ENCODE measurements at regions not wholly inside any gene's neighbourhood (a gene's known extent, or its start where the extent isn't known, plus 50 kb on each side); places are given as distances from the start of the nearest gene placed in this dataset.

DNA sequence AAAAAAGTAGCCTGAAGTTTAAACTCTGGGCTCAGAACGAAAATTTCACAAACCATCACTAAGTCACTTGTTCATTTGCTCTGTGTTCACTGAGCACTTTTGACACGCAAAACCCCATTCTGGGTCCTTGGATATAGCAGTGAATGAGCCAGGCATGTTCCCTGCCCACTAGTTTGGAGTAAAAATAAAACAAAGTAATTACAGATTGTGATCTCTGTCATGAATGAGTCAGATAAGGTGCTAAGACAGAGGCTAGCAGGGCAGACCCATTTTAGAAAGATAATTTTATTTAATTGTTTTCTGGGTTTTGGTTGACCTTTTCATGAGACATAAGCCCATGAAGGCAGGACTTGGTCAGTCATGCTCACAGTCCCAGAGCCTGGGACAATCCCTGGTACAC, 84.1 kb upstream of the ARHGEF3 start:
- no peak for ATAC-seq (ENCODE audit: low read depth)
- no peaks in the 10 kb centered on the region for H4K20me1 ChIP-seq (ENCODE audit: insufficient read depth, low read length)
- intact Hi-C loops (cut with micrococcal nuclease): no loop called here
- no peak overlapping the region for H2BK5ac ChIP-seq (ENCODE audit: low read depth, low read length, poor library complexity, severe bottlenecking)
- ChIA-PET POLR2A (ENCODE audit: unreplicated experiment) (no interaction called here), CTCF (no interaction called here)
- no peak overlapping the region for H2AK5ac ChIP-seq (ENCODE audit: low read depth, low read length)
- no TSS peak for BruUV-seq (replicated peaks)
- DNase-seq: no peak
- no peaks in the 10 kb centered on the region for H3K9me1 ChIP-seq (ENCODE audit: insufficient read depth, low read length)
- H3K4ac ChIP-seq (ENCODE audit: low read depth, low read length): no peak overlapping the region
- no peak overlapping the region for H3K18ac ChIP-seq (ENCODE audit: low read depth, low read length)
- no peak overlapping the region for H2BK20ac ChIP-seq (ENCODE audit: low read depth, low read length)
- dilution Hi-C loops (cut with HindIII; ENCODE audit: low sequenced_read_pairs, unreplicated experiment): no loop called here
- no peak overlapping the region for H3K4me2 ChIP-seq (ENCODE audit: low read depth, low read length)
- no peak overlapping the region for H3K4me3 ChIP-seq (ENCODE audit: insufficient read depth, low read depth, low read length)
- no peak overlapping the region for H2AK9ac ChIP-seq (replicated peaks; ENCODE audit: low read depth, low read length, poor library complexity)
- H3K79me1 ChIP-seq (ENCODE audit: low read depth in 1 of 2, low read length in 2 of 2): no peaks in the 10 kb centered on the region
- no peak overlapping the region for H4K8ac ChIP-seq (ENCODE audit: low read depth in 2 of 2, low read length in 2 of 2)
- no peaks in the 10 kb centered on the region for H3K36me3 ChIP-seq (ENCODE audit: control insufficient read depth, insufficient read depth, low read length)
- H3K4me1 ChIP-seq (ENCODE audit: control insufficient read depth, insufficient read depth, low read length): 0 out of 2 replicates have a peak, but pooled peaks cover 2% of the 10 kb centered on the region
- no peak overlapping the region for H3K14ac ChIP-seq (replicated peaks; ENCODE audit: low read depth, low read length)
- no peak overlapping the region for H4K5ac ChIP-seq (ENCODE audit: low read depth, low read length)
- H3K9me3 ChIP-seq (ENCODE audit: control insufficient read depth, insufficient read depth, low read length): no peaks in the 10 kb centered on the region
- H3K56ac ChIP-seq (ENCODE audit: extremely low read depth, insufficient read depth, low read length): no peak overlapping the region
- no peak overlapping the region for H3K23ac ChIP-seq (ENCODE audit: low read depth, low read length)
- no peak overlapping the region for H4K91ac ChIP-seq (ENCODE audit: insufficient read depth, low read depth, low read length)
- peaks cover 3% of the 10 kb centered on the region for H3K27me3 ChIP-seq (ENCODE audit: control insufficient read depth, insufficient read depth, low read length)
- in situ Hi-C loops (cut with MboI; ENCODE audit: low sequenced_read_pairs): no loop called here
- H2BK15ac ChIP-seq (ENCODE audit: low read depth, low read length): no peak overlapping the region
- no peak overlapping the region for H2BK120ac ChIP-seq (ENCODE audit: low read depth, low read length)
- no CpG with 5 or more reads among the region's 2 CpGs for WGBS, 2 experiments (ENCODE audit: extremely low coverage in 2 of 2, insufficient read length in 1 of 2)
- no peak overlapping the region for H3K9ac ChIP-seq (ENCODE audit: low read depth, low read length)
- TF ChIP-seq, protein P1, sequence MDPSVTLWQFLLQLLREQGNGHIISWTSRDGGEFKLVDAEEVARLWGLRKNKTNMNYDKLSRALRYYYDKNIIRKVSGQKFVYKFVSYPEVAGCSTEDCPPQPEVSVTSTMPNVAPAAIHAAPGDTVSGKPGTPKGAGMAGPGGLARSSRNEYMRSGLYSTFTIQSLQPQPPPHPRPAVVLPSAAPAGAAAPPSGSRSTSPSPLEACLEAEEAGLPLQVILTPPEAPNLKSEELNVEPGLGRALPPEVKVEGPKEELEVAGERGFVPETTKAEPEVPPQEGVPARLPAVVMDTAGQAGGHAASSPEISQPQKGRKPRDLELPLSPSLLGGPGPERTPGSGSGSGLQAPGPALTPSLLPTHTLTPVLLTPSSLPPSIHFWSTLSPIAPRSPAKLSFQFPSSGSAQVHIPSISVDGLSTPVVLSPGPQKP (IDR thresholded peaks at IDR 0.05; ENCODE audit: borderline replicate concordance, low read depth, low read length): no peak
- no peak for TF ChIP-seq BHLHE40 (IDR thresholded peaks at IDR 0.05; ENCODE audit: low read depth, low read length)
- no peak for TF ChIP-seq RFX5 (IDR thresholded peaks at IDR 0.05; ENCODE audit: low read depth, low read length)
- TF ChIP-seq MAZ (IDR thresholded peaks at IDR 0.05; ENCODE audit: borderline replicate concordance, low read depth, low read length): no peak
- TF ChIP-seq CHD1 (IDR thresholded peaks at IDR 0.05; ENCODE audit: low read depth, low read length): no peak
- no peak for TF ChIP-seq SMC3 (IDR thresholded peaks at IDR 0.05; ENCODE audit: low read depth, low read length)
- no peak for TF ChIP-seq MXI1 (IDR thresholded peaks at IDR 0.05; ENCODE audit: borderline replicate concordance, low read depth, low read length)
- no peak for TF ChIP-seq POLR2A (IDR thresholded peaks at IDR 0.05; ENCODE audit: low read depth, low read length)
- no peak for TF ChIP-seq RAD21 (IDR thresholded peaks at IDR 0.05; ENCODE audit: low read length)
- TF ChIP-seq FOS (IDR thresholded peaks at IDR 0.05; ENCODE audit: low read depth, low read length): no peak
- TF ChIP-seq RCOR1 (IDR thresholded peaks at IDR 0.05; ENCODE audit: insufficient replicate concordance, low read length): no peak
- no peak for TF ChIP-seq NFE2L2 (IDR thresholded peaks at IDR 0.05; ENCODE audit: low read depth, low read length)
- TF ChIP-seq MAFK (IDR thresholded peaks at IDR 0.05; ENCODE audit: low read depth, low read length): no peak
- TF ChIP-seq, protein P2, sequence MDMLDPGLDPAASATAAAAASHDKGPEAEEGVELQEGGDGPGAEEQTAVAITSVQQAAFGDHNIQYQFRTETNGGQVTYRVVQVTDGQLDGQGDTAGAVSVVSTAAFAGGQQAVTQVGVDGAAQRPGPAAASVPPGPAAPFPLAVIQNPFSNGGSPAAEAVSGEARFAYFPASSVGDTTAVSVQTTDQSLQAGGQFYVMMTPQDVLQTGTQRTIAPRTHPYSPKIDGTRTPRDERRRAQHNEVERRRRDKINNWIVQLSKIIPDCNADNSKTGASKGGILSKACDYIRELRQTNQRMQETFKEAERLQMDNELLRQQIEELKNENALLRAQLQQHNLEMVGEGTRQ (IDR thresholded peaks at IDR 0.05; ENCODE audit: low read depth, low read length): no peak
- no peak for TF ChIP-seq CEBPB (IDR thresholded peaks at IDR 0.05; ENCODE audit: low read depth, low read length)
- H2AFZ ChIP-seq (replicated peaks; ENCODE audit: low read length, poor library complexity): no peak overlapping the region
- H3K27ac ChIP-seq (ENCODE audit: insufficient read depth, low read length): no peak overlapping the region
